Endothelial cell of umbilical vein (primary cell): ENCODE measurements at regions not wholly inside any gene's neighbourhood (a gene's known extent, or its start where the extent isn't known, plus 50 kb on each side); places are given as distances from the start of the nearest gene placed in this dataset.

Experiments used
- BruUV-seq: library from RNA; stranded (reverse); fragments of 400-500 nt; replicated peaks from 2 replicates; lab custom pipeline; 2021; lab: Mats Ljungman, UMichigan
- CTCF ChIA-PET: fragments of 300-600, 350-600 bp; sonication (Branson Sonifier 250); formaldehyde crosslinking; loops from one replicate; lab custom pipeline; 2021; ENCODE audit warnings: antibody characterized with exemption, inconsistent platforms; lab: Charles Lee
- POLR2A ChIA-PET: fragments of 300-600, 350-600 bp; sonication (Branson Sonifier 250); formaldehyde crosslinking; loops from one replicate; lab custom pipeline; 2021; ENCODE audit warnings: antibody characterized with exemption, inconsistent platforms; lab: Charles Lee
- DNase-seq: peaks from one replicate; pipeline ENCODE4 v3.0.0-alpha.2; 2011; ENCODE audit warnings: low read depth, low spot score
- FAIRE-seq: peaks from 2 replicates; lab custom pipeline; 2011; peaks lifted over from hg19 to GRCh38; lab: Jason Lieb, UNC
- H2AFZ ChIP-seq: 2 replicates; pipeline ENCODE4 v1.6.0; 2012; ENCODE audit warnings: low read depth, low read length, control low read depth, inconsistent platforms
- H3K27ac ChIP-seq: 2 replicates; pipeline ENCODE4 v1.5.1; 2011; ENCODE audit warnings: low read depth, mild to moderate bottlenecking, control low read depth, low read length, moderate library complexity; ENCODE audit not compliant: insufficient read depth
- H3K27me3 ChIP-seq, 2 experiments: 2 replicates each; pipeline versions ENCODE4 v1.6.0 to v1.6.1; 2011; ENCODE audit warnings: low read length in 2 of 2, mixed read lengths in 1 of 2; ENCODE audit not compliant: control insufficient read depth in 2 of 2, insufficient read depth in 2 of 2
- H3K36me3 ChIP-seq, 2 experiments: 2 replicates in 1 of 2; 3 replicates in 1 of 2; pipeline ENCODE4 v1.5.1; 2011; ENCODE audit warnings: low read length in 2 of 2, mild to moderate bottlenecking in 1 of 2, moderate library complexity in 1 of 2; ENCODE audit not compliant: control insufficient read depth in 2 of 2, insufficient read depth in 2 of 2; ENCODE audit errors: extremely low read depth in 1 of 2
- H3K4me1 ChIP-seq: 3 replicates; pipeline ENCODE4 v1.5.1; 2011; ENCODE audit warnings: mild to moderate bottlenecking, low read length; ENCODE audit not compliant: control insufficient read depth, insufficient read depth; ENCODE audit errors: extremely low read depth
- H3K4me2 ChIP-seq: 2 replicates; pipeline ENCODE4 v1.6.1; 2011; ENCODE audit warnings: low read length, control low read depth, mixed read lengths; ENCODE audit not compliant: insufficient read depth
- H3K4me3 ChIP-seq, 3 experiments: fragments of 200-600 bp in 1 of 3; sonication (generic), shearing (Covaris generic) in 1 of 3; replicated peaks in 1 of 3; 2 replicates each; pipeline ENCODE4 v1.5.1; 2011 to 2016; ENCODE audit warnings: control low read depth in 3 of 3, low read length in 3 of 3, mild to moderate bottlenecking in 2 of 3, inconsistent platforms in 1 of 3, low read depth in 1 of 3, moderate library complexity in 1 of 3; ENCODE audit not compliant: insufficient read depth in 1 of 3
- H3K79me2 ChIP-seq: 2 replicates; pipeline ENCODE4 v1.6.0; 2012; ENCODE audit warnings: low read length, inconsistent platforms; ENCODE audit not compliant: control insufficient read depth, insufficient read depth
- H3K9ac ChIP-seq: replicated peaks from 2 replicates; pipeline ENCODE3; 2011; ENCODE audit warnings: low read length, control low read depth; ENCODE audit not compliant: insufficient read depth; ENCODE audit errors: extremely low read depth
- H3K9me1 ChIP-seq: replicated peaks from 3 replicates; pipeline ENCODE4 v1.6.0; 2011; ENCODE audit warnings: mild to moderate bottlenecking, low read length; ENCODE audit not compliant: control insufficient read depth, insufficient read depth; ENCODE audit errors: extremely low read depth
- H3K9me3 ChIP-seq: replicated peaks from 2 replicates; pipeline ENCODE4 v1.5.1; 2012; ENCODE audit warnings: low read length, inconsistent platforms; ENCODE audit not compliant: control insufficient read depth, insufficient read depth
- H4K20me1 ChIP-seq: replicated peaks from 2 replicates; pipeline ENCODE3; 2011; ENCODE audit warnings: mild to moderate bottlenecking, low read length; ENCODE audit not compliant: control insufficient read depth, insufficient read depth; ENCODE audit errors: extremely low read depth
- EZH2 ChIP-seq: IDR thresholded peaks from 2 replicates; pipeline ENCODE4 v1.6.1; 2012; ENCODE audit warnings: borderline replicate concordance, low read depth, mild to moderate bottlenecking, moderate library complexity, low read length, inconsistent platforms; ENCODE audit not compliant: severe bottlenecking
- FOS ChIP-seq: IDR thresholded peaks from 2 replicates; pipeline ENCODE4 v1.6.1; 2011; ENCODE audit warnings: mild to moderate bottlenecking, low read length, moderate library complexity, borderline replicate concordance; ENCODE audit not compliant: insufficient read depth
- GATA2 ChIP-seq: IDR thresholded peaks from 2 replicates; pipeline ENCODE4 v1.7.0; 2011; ENCODE audit warnings: low read depth, mild to moderate bottlenecking, moderate library complexity, mixed read lengths, low read length; ENCODE audit not compliant: insufficient read length, insufficient read depth
- JUN ChIP-seq: IDR thresholded peaks from 2 replicates; pipeline ENCODE4 v1.6.1; 2011; ENCODE audit warnings: borderline replicate concordance, low read depth; ENCODE audit not compliant: insufficient read length, insufficient read depth
- MAX ChIP-seq: IDR thresholded peaks from 2 replicates; pipeline ENCODE4 v1.6.1; 2011; ENCODE audit not compliant: insufficient read depth, insufficient read length
- MYC ChIP-seq: IDR thresholded peaks from one replicate; pipeline ENCODE4 v1.6.1; 2011; ENCODE audit warnings: mild to moderate bottlenecking, low read depth, low read length
- POLR2A ChIP-seq: IDR thresholded peaks from 2 replicates; pipeline ENCODE4 v1.6.1; 2012; ENCODE audit warnings: low read depth, mild to moderate bottlenecking, control low read depth, low read length
- POLR2AphosphoS5 ChIP-seq: IDR thresholded peaks from 2 replicates; pipeline ENCODE4 v1.6.1; 2012; ENCODE audit warnings: low read depth, mild to moderate bottlenecking, control low read depth, low read length, moderate library complexity; ENCODE audit not compliant: insufficient read depth
- dilution Hi-C: fragments of 300-500 bp; cut with MboI; formaldehyde crosslinking; loops from one replicate; pipeline ENCODE4 v1.15.0; 2019; ENCODE audit warnings: low sequenced_read_pairs; ENCODE audit not compliant: extremely low pct_ligation_motif_present
- intact Hi-C: fragments of 100-400 bp; cut with micrococcal nuclease; formaldehyde crosslinking; loops from one replicate; pipeline ENCODE4 v1.10.0; 2022
- TF ChIP-seq, protein P1 (sequence below), 2 donors: IDR thresholded peaks; 1 replicate in 1 of 2; 2 replicates in 1 of 2; pipeline ENCODE4 v1.5.1; 2011; ENCODE audit warnings: low read length in 2 of 2, mild to moderate bottlenecking in 2 of 2, moderate library complexity in 2 of 2, control low read depth in 1 of 2, inconsistent platforms in 1 of 2, low read depth in 1 of 2; ENCODE audit not compliant: insufficient read depth in 1 of 2; ENCODE audit errors: extremely low read depth in 1 of 2

- intact Hi-C loops: no loop called here
- no peak overlapping the region for H2AFZ ChIP-seq
Measured at GRCh38 chr15:100803171-100803440, 76.5 kb upstream of the ALDH1A3 start.

More at GRCh38 chr15:100803171-100803440, 76.5 kb upstream of the ALDH1A3 start:
- BruUV-seq: no TSS peak
- peaks cover 0 to 3% of the 10 kb centered on the region in 2 experiments for H3K27me3 ChIP-seq
- DNase-seq (no peak), FAIRE-seq (no peak)
- H3K4me2 ChIP-seq: no peak overlapping the region
- no peak overlapping the region for H3K4me3 ChIP-seq
- H3K79me2 ChIP-seq: no peaks in the 10 kb centered on the region
- H3K4me1 ChIP-seq: no peaks in the 10 kb centered on the region
- dilution Hi-C loops: no loop called here
- H3K9ac ChIP-seq: no peak overlapping the region
- CTCF ChIA-PET: interaction anchor here (1.0 to 1.4 kb wide), 2 partner anchors 10 to 11 kb away, joined by 3 to 5 read pairs; no protein-coding TSS in a partner anchor
- H3K9me3 ChIP-seq: no peaks in the 10 kb centered on the region
- no peaks in the 10 kb centered on the region for H4K20me1 ChIP-seq
- POLR2A ChIA-PET: no interaction called here
- H3K9me1 ChIP-seq: no peaks in the 10 kb centered on the region
- no peak overlapping the region for H3K27ac ChIP-seq
- TF ChIP-seq, protein P1, sequence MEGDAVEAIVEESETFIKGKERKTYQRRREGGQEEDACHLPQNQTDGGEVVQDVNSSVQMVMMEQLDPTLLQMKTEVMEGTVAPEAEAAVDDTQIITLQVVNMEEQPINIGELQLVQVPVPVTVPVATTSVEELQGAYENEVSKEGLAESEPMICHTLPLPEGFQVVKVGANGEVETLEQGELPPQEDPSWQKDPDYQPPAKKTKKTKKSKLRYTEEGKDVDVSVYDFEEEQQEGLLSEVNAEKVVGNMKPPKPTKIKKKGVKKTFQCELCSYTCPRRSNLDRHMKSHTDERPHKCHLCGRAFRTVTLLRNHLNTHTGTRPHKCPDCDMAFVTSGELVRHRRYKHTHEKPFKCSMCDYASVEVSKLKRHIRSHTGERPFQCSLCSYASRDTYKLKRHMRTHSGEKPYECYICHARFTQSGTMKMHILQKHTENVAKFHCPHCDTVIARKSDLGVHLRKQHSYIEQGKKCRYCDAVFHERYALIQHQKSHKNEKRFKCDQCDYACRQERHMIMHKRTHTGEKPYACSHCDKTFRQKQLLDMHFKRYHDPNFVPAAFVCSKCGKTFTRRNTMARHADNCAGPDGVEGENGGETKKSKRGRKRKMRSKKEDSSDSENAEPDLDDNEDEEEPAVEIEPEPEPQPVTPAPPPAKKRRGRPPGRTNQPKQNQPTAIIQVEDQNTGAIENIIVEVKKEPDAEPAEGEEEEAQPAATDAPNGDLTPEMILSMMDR (IDR thresholded peaks at IDR 0.05; ENCODE audit: extremely low read depth in 1 of 2, insufficient read depth in 1 of 2, low read depth in 1 of 2, low read length in 2 of 2): no peak
- TF ChIP-seq FOS (no peak), EZH2 (no peak), POLR2A (no peak), MAX (no peak), MYC (no peak), JUN (no peak), POLR2AphosphoS5 (no peak), GATA2 (no peak)
- H3K36me3 ChIP-seq: no peaks in the 10 kb centered on the region
